Liver (tissue), 3 donors: ENCODE measurements at regions not wholly inside any gene's neighbourhood (a gene's known extent, or its start where the extent isn't known, plus 50 kb on each side); places are given as distances from the start of the nearest gene placed in this dataset.

Experiments
- EGR1 ChIP-seq, 2 donors: IDR thresholded peaks; 2 replicates each; pipeline ENCODE4 v1.6.1; 2016 to 2018; ENCODE audit warnings: antibody characterized with exemption in 2 of 2, low read depth in 2 of 2
- FOXA1 ChIP-seq: IDR thresholded peaks from 2 replicates; pipeline ENCODE4 v1.6.1; 2016; ENCODE audit warnings: antibody characterized with exemption
- GABPA ChIP-seq, 2 donors: IDR thresholded peaks in 1 of 2; conservative IDR thresholded peaks in 1 of 2; 2 replicates each; pipeline ENCODE4 v1.6.1; 2016; ENCODE audit warnings: antibody characterized with exemption in 2 of 2, mild to moderate bottlenecking in 1 of 2, moderate library complexity in 1 of 2
- JUND ChIP-seq, 2 donors: IDR thresholded peaks; 2 replicates each; pipeline ENCODE4 v1.6.1; 2016; ENCODE audit warnings: antibody characterized with exemption in 2 of 2
- TAF1 ChIP-seq: conservative IDR thresholded peaks from 2 replicates; pipeline ENCODE4 v1.6.1; 2016; ENCODE audit warnings: antibody characterized with exemption, mild to moderate bottlenecking
- TF ChIP-seq, protein P1 (sequence below): fragments of 150-350 bp; IDR thresholded peaks from 2 replicates; pipeline ENCODE4 v1.5.1; 2017; ENCODE audit warnings: improper control_type of control experiment, low read depth, low read length; ENCODE audit not compliant: missing input control
- TF ChIP-seq, protein P2 (sequence below): IDR thresholded peaks from 2 replicates; pipeline ENCODE4 v1.6.1; 2016; ENCODE audit warnings: antibody characterized with exemption
- donor health status: healthy.
- donor health status: healthy.

DNA sequence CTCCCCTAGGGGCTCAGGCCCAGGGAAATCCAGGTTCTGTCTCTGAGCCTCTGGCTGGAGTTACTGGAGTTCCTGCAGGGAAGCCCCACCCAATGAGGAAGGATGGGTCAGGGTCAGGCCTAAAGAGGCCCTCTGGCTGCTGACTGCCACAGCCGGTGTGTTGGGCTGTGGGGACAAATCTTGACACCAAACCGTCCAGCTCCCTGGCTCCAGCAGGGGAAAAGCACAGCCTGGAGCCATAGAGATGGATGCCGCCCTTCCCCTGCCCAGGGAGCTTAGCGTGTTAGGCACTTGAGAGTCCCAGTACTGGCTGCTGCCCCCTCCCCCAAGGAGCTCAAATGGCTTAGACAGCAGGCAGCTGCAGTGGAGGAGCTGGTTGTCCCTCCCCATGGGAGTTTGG lies 321.3 kb upstream of the LCORL start:
- no peak for TF ChIP-seq EGR1 (IDR thresholded peaks at IDR 0.05; ENCODE audit: low read depth in 2 of 2)
- TF ChIP-seq, protein P1, sequence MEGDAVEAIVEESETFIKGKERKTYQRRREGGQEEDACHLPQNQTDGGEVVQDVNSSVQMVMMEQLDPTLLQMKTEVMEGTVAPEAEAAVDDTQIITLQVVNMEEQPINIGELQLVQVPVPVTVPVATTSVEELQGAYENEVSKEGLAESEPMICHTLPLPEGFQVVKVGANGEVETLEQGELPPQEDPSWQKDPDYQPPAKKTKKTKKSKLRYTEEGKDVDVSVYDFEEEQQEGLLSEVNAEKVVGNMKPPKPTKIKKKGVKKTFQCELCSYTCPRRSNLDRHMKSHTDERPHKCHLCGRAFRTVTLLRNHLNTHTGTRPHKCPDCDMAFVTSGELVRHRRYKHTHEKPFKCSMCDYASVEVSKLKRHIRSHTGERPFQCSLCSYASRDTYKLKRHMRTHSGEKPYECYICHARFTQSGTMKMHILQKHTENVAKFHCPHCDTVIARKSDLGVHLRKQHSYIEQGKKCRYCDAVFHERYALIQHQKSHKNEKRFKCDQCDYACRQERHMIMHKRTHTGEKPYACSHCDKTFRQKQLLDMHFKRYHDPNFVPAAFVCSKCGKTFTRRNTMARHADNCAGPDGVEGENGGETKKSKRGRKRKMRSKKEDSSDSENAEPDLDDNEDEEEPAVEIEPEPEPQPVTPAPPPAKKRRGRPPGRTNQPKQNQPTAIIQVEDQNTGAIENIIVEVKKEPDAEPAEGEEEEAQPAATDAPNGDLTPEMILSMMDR: no peak
- no peak for TF ChIP-seq TAF1
- no peak for TF ChIP-seq GABPA (IDR thresholded peaks at IDR 0.05 in 1 of 2, conservative IDR thresholded peaks at IDR 0.05 in 1 of 2)
- no peak for TF ChIP-seq JUND (IDR thresholded peaks at IDR 0.05)
- no peak for TF ChIP-seq FOXA1
- TF ChIP-seq, protein P2, sequence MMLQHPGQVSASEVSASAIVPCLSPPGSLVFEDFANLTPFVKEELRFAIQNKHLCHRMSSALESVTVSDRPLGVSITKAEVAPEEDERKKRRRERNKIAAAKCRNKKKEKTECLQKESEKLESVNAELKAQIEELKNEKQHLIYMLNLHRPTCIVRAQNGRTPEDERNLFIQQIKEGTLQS: no peak
